Stimulated activated CD8-positive, alpha-beta memory T cell treated with anti-CD3 and anti-CD28 coated beads, Interleukin-12 subunit alpha, Interleukin-12 subunit beta, amount 100 ng/mL, for 24 hours (primary cell): ENCODE measurements at regions not wholly inside any gene's neighbourhood (a gene's known extent, or its start where the extent isn't known, plus 50 kb on each side); places are given as distances from the start of the nearest gene placed in this dataset.

Experiments
- DNase-seq: peaks from one replicate; pipeline ENCODE4 v3.0.0-alpha.2; 2020; ENCODE audit errors: extremely low read depth

DNA sequence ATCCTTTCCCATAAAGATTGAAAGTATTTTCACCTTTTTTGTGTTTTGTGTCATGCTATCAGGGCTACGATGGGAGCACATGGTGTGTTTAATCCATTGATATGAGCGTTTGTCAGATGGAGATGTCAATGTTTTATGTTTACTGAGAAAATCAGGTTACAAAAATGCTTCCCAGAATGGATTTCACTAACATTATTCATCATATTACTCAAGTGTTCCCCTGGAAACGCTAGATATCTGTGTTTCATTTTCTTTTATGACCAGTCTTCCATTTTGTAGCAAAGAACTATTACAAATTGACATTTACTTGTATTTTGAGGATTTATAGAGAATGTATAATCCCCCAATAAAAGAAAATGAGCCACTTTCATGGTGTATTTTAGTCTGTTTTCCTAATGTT lies 293.5 kb upstream of the AKR1E2 start:
- no peak for DNase-seq

GRCh38 chr10:4532011-4532410 lies 294.0 kb upstream of the AKR1E2 start:
- no peak for DNase-seq

GRCh38 chr10:4529266-4529665 lies 296.7 kb upstream of the AKR1E2 start:
- no peak for DNase-seq

DNA sequence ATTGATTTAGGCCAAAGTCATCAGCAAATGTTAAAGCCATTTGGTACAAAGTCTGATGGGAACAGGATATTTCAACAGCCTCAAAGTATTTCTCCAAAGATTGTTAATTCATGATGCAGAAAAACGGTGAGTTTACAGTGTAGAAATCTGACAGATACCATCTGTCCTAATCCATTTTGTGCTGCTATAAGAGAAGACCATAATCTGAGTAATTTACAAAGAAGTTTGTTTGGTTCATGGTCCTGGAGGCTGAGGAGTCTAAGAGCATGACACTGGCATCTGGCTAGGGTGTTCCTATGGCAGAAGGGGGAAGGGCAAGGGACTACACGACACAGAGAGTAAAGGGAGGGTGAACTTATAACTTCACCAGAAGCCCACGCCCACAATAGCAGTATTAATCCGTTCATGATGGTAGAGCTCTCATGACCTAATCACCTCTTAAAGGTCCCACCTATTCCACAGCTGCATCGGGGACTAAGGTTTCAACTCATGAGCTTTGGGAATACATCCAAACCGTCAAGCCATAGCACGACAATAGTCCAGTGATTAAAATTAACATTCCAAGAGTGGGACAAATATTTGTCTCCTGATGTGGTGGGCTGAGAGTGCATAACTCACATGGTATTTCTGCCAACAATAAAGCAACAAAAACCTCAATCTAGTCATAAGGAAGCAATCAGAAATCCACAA lies 298.6 kb upstream of the AKR1E2 start:
- no peak for DNase-seq

DNA sequence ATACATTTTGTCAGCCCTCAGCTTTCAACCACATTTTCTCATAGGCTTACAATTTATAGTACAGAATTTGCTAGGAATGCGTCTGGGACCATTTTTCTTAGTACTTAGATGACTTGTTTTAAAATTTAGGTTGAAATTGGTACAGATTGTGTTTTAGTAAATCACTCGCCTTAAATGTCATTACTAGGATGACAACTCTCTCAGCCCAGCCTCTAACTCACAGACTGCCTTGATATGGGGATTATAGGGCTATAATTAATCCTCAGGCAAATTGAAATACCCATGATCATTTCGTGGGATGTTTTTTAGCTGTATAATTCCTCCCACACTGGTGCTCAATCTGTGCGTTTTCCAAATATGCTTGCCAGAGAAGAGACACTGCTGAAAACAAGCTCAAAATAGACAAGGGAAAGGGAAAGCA lies 299.7 kb upstream of the AKR1E2 start:
- DNase-seq: no peak

GRCh38 chr10:4525103-4525502 lies 300.9 kb upstream of the AKR1E2 start:
- no peak for DNase-seq

- no peak for DNase-seq
Measured at GRCh38 chr10:4522296-4523000, 303.6 kb upstream of the AKR1E2 start.

- DNase-seq: no peak
Measured at GRCh38 chr10:4519658-4520402, 306.2 kb upstream of the AKR1E2 start.

DNA sequence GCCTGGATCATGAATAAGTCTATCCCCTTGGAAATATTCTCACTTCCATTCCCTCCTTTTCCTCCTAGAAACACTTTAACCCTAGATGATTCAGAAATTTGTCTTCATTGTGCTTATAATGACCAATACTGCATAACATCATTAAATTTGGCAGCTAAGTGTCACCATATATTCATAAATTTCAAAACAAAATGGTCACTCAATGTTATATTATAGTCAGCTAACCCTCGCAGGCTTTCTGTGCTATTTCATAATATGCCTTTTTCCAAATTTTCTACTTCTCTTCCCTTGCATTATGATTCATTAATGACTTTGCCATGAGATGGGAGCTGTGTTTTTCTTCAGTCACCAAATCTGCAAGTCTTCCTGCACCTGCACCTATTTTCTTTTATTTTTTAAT lies 308.3 kb upstream of the AKR1E2 start:
- no peak for DNase-seq

DNA sequence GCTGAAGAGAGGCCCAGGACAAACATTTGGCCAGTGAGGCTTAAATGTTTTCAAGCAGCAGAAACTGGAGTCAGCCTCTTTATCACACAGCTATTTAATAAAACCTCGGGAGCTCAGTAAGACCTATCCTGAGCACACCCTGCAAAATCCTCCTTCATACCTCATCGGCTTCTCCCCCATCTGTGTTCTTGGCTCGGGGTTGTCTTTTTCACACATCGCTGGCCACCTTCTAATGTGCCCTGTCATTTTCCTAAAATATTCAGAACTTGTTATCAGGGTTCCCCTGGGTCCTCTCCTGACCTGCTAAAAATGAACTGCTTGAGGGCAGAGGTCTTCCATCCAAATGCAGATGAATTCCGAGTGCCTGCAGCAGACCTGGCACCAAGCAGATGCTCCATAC lies 310.3 kb upstream of the AKR1E2 start:
- no peak for DNase-seq

- no peak for DNase-seq
Measured at GRCh38 chr10:4514445-4515108, 311.4 kb upstream of the AKR1E2 start.

- DNase-seq: no peak
Measured at GRCh38 chr10:4512671-4513240, 313.3 kb upstream of the AKR1E2 start.

- no peak for DNase-seq
Measured at GRCh38 chr10:4512196-4512595, 313.8 kb upstream of the AKR1E2 start.

- DNase-seq: no peak
Measured at GRCh38 chr10:4511509-4511908, 314.5 kb upstream of the AKR1E2 start.

DNA sequence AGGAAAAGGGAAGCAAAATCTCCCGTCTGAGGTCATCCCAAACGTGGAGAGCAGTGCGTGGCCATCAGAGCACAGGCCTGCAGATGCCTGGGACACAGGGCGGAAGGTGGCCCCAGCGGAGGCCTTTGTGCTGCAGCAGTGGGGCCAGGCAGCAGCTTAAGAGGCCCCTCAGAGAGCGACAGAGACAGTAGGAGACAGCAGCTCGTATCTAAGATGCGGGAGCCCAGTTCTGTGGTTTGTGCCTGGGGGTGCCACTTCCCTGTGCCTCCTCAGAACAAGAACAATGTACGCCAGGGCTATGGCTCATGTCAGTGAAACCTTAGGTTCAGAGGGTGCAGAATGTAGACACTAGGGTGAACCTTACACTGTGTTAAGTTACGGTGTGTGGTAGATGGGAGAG lies 316.6 kb upstream of the AKR1E2 start:
- no peak for DNase-seq

- DNase-seq: no peak
Measured at GRCh38 chr10:4506095-4506494, 319.9 kb upstream of the AKR1E2 start.

DNA sequence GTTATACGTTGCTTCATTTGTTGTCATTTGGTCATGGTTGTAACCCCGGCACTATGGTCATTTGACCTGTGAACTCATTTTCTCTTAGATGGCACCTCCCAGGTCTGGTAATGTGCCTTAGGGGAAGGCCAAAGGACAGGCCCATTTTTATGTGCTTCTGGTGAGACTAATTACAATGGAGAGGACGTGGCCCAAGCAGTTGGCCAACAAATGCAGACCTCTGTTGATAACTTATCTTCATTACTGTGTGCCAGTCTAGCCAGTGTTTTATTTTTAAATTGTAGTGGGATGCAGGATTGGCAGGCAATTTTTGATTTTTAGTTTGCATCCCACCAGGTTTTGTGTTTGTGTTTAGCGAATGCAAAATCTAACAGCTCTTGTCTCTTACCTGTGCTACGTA lies 321.5 kb upstream of the AKR1E2 start:
- DNase-seq: no peak

GRCh38 chr10:4503076-4503475 lies 322.9 kb upstream of the AKR1E2 start:
- no peak for DNase-seq

- DNase-seq: no peak
Measured at GRCh38 chr10:4501306-4501705, 324.7 kb upstream of the AKR1E2 start.

GRCh38 chr10:4498711-4499251 lies 327.2 kb upstream of the AKR1E2 start:
- no peak for DNase-seq

DNA sequence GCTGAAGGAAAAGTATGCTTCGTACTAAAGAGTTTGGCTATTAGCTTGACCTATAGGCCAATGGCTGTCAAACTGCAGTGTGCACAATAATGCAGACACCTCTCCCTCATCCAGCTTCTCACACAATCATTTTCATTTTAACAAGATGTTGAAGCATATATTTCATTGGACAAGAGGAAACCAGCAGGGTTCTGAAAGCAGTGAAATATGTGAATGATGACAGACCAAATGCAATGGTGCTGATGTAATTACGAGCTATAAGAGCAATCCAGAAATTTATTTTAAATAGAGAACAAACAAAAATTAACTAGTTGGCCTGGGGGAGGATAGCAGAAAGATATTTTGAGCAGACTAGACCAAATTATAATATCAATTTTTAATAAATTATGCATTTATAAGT lies 331.5 kb upstream of the AKR1E2 start:
- no peak for DNase-seq

DNA sequence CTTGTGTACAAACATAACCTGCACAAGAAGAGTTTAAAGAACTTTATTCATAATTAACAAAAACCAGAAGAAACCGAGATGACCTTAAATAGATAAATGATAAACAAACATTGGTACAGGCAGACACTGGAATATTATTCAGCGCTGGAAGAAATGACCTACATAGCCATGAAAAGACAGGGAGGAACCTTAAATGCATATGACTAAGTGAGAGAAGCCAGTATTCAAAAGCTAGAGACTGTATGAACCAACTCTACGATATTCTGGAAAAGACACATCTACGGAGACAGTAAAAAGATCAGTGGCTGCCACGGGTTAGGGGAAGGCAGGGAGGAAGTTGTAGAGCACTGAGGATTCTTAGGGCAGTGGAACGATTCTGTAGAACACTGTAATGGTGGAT lies 333.8 kb upstream of the AKR1E2 start:
- no peak for DNase-seq
